ENCODE measurements at regions not wholly inside any gene's neighbourhood (a gene's known extent, or its start where the extent isn't known, plus 50 kb on each side); places are given as distances from the start of the nearest gene placed in this dataset.

DNA sequence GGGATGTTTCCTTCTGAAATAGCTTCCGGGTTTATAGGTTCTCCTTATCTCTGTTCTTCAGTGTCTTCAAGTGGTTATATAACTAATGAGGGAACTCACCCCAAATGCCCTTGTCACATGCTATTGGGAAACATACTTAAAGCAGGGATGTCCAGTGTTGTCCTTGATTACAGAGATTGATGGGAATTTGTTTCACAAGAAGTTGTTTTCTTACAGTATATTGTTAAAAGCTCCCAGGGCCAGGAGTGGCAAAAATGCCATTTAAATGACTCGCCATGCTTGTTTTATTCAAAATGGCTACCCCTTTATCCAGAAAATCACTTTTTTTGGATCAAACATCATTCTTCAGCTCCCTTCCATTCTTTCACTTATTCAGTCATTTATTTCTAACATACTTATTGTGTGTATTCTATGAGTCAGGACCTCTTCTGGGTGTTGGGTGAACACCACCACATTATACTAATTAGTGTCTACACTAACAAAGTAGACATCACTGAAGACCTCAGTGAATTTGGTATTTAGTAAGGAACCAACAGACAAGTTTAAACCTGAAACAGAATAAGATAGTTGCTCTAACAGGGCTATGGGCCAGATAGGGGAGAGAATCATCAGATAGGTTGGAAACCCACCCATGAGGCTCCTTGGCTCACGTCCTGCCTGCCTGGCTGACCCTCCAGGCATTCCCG, 791.1 kb downstream of the MAFB start:
- TF ChIP-seq, protein P1, sequence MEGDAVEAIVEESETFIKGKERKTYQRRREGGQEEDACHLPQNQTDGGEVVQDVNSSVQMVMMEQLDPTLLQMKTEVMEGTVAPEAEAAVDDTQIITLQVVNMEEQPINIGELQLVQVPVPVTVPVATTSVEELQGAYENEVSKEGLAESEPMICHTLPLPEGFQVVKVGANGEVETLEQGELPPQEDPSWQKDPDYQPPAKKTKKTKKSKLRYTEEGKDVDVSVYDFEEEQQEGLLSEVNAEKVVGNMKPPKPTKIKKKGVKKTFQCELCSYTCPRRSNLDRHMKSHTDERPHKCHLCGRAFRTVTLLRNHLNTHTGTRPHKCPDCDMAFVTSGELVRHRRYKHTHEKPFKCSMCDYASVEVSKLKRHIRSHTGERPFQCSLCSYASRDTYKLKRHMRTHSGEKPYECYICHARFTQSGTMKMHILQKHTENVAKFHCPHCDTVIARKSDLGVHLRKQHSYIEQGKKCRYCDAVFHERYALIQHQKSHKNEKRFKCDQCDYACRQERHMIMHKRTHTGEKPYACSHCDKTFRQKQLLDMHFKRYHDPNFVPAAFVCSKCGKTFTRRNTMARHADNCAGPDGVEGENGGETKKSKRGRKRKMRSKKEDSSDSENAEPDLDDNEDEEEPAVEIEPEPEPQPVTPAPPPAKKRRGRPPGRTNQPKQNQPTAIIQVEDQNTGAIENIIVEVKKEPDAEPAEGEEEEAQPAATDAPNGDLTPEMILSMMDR (IDR thresholded peaks at IDR 0.05; ENCODE audit: insufficient read depth, low read length, poor library complexity, severe bottlenecking): no peak
- TF ChIP-seq EZH2phosphoT487 (conservative IDR thresholded peaks at IDR 0.05; ENCODE audit: low read length): no peak

All from SU-DHL-6 (cell line).